ENCODE measurements at regions not wholly inside any gene's neighbourhood (a gene's known extent, or its start where the extent isn't known, plus 50 kb on each side); places are given as distances from the start of the nearest gene placed in this dataset.

GRCh38 chr14:95014036-95014435, 143.3 kb downstream of the DICER1 start:
- H3K9me3 ChIP-seq (replicated peaks; ENCODE audit: low read length) = no peaks in the 10 kb centered on the region
- no peaks in the 10 kb centered on the region for H3K27me3 ChIP-seq (ENCODE audit: control insufficient read depth, insufficient read depth, low read length)
- no peak overlapping the region for H3K4me3 ChIP-seq (ENCODE audit: low read length)
- H3K36me3 ChIP-seq (ENCODE audit: insufficient read depth, low read length) = no peaks in the 10 kb centered on the region
- H3K4me2 ChIP-seq (ENCODE audit: low read length) = no peak overlapping the region
- no peaks in the 10 kb centered on the region for H3K4me1 ChIP-seq (ENCODE audit: control insufficient read depth, insufficient read depth, low read length)
- H3K9ac ChIP-seq (ENCODE audit: low read depth, low read length) = no peak overlapping the region

- H3K4me2 ChIP-seq (ENCODE audit: low read length) = no peak overlapping the region
- H3K36me3 ChIP-seq (ENCODE audit: insufficient read depth, low read length) = no peaks in the 10 kb centered on the region
- H3K9ac ChIP-seq (ENCODE audit: low read depth, low read length) = no peak overlapping the region
- H3K4me1 ChIP-seq (ENCODE audit: control insufficient read depth, insufficient read depth, low read length) = no peaks in the 10 kb centered on the region
- H3K4me3 ChIP-seq (ENCODE audit: low read length) = no peak overlapping the region
- H3K9me3 ChIP-seq (replicated peaks; ENCODE audit: low read length) = no peaks in the 10 kb centered on the region
- H3K27me3 ChIP-seq (ENCODE audit: control insufficient read depth, insufficient read depth, low read length) = no peaks in the 10 kb centered on the region
These were observed 145.8 kb downstream of the DICER1 start for GRCh38 chr14:95011445-95012006.

GRCh38 chr14:95008445-95009217, 148.7 kb downstream of the DICER1 start:
- Histone ChIP-seq H3K4me2 (ENCODE audit: low read length) (no peak overlapping the region), H3K4me3 (ENCODE audit: low read length) (no peak overlapping the region)

GRCh38 chr14:95007921-95008320, 149.4 kb downstream of the DICER1 start:
- no peak overlapping the region for H3K4me2 ChIP-seq (ENCODE audit: low read length)
- no peaks in the 10 kb centered on the region for H3K4me1 ChIP-seq (ENCODE audit: control insufficient read depth, insufficient read depth, low read length)
- no peaks in the 10 kb centered on the region for H3K27me3 ChIP-seq (ENCODE audit: control insufficient read depth, insufficient read depth, low read length)
- no peaks in the 10 kb centered on the region for H3K36me3 ChIP-seq (ENCODE audit: insufficient read depth, low read length)
- H3K9me3 ChIP-seq (replicated peaks; ENCODE audit: low read length) = no peaks in the 10 kb centered on the region
- H3K4me3 ChIP-seq (ENCODE audit: low read length) = no peak overlapping the region
- H3K9ac ChIP-seq (ENCODE audit: low read depth, low read length) = no peak overlapping the region

More at GRCh38 chr14:95008445-95009217, 148.7 kb downstream of the DICER1 start:
- Histone ChIP-seq H3K9ac (ENCODE audit: low read depth, low read length) (no peak overlapping the region), H3K4me1 (ENCODE audit: control insufficient read depth, insufficient read depth, low read length) (no peaks in the 10 kb centered on the region), H3K27me3 (ENCODE audit: control insufficient read depth, insufficient read depth, low read length) (no peaks in the 10 kb centered on the region), H3K36me3 (ENCODE audit: insufficient read depth, low read length) (no peaks in the 10 kb centered on the region), H3K9me3 (replicated peaks; ENCODE audit: low read length) (no peaks in the 10 kb centered on the region)

GRCh38 chr14:95006479-95006878, 150.8 kb downstream of the DICER1 start:
- H3K27me3 ChIP-seq (ENCODE audit: control insufficient read depth, insufficient read depth, low read length) = no peaks in the 10 kb centered on the region
- no peak overlapping the region for H3K9ac ChIP-seq (ENCODE audit: low read depth, low read length)
- no peaks in the 10 kb centered on the region for H3K4me1 ChIP-seq (ENCODE audit: control insufficient read depth, insufficient read depth, low read length)
- no peaks in the 10 kb centered on the region for H3K9me3 ChIP-seq (replicated peaks; ENCODE audit: low read length)
- no peaks in the 10 kb centered on the region for H3K36me3 ChIP-seq (ENCODE audit: insufficient read depth, low read length)
- H3K4me2 ChIP-seq (ENCODE audit: low read length) = no peak overlapping the region
- H3K4me3 ChIP-seq (ENCODE audit: low read length) = no peak overlapping the region

- Histone ChIP-seq H3K27me3 (ENCODE audit: control insufficient read depth, insufficient read depth, low read length) (no peaks in the 10 kb centered on the region), H3K4me1 (ENCODE audit: control insufficient read depth, insufficient read depth, low read length) (no peaks in the 10 kb centered on the region), H3K4me3 (ENCODE audit: low read length) (no peak overlapping the region), H3K9ac (ENCODE audit: low read depth, low read length) (no peak overlapping the region), H3K9me3 (replicated peaks; ENCODE audit: low read length) (no peaks in the 10 kb centered on the region), H3K4me2 (ENCODE audit: low read length) (no peak overlapping the region), H3K36me3 (ENCODE audit: insufficient read depth, low read length) (no peaks in the 10 kb centered on the region)
These were observed 151.3 kb downstream of the DICER1 start for GRCh38 chr14:95006051-95006450.

GRCh38 chr14:95003099-95003960, 154.0 kb downstream of the DICER1 start:
- H3K4me1 ChIP-seq (ENCODE audit: control insufficient read depth, insufficient read depth, low read length) = no peaks in the 10 kb centered on the region
- H3K9ac ChIP-seq (ENCODE audit: low read depth, low read length) = no peak overlapping the region
- H3K4me2 ChIP-seq (ENCODE audit: low read length) = no peak overlapping the region
- no peaks in the 10 kb centered on the region for H3K36me3 ChIP-seq (ENCODE audit: insufficient read depth, low read length)
- no peaks in the 10 kb centered on the region for H3K9me3 ChIP-seq (replicated peaks; ENCODE audit: low read length)
- no peaks in the 10 kb centered on the region for H3K27me3 ChIP-seq (ENCODE audit: control insufficient read depth, insufficient read depth, low read length)
- no peak overlapping the region for H3K4me3 ChIP-seq (ENCODE audit: low read length)

- Histone ChIP-seq H3K9ac (ENCODE audit: low read depth, low read length) (no peak overlapping the region), H3K27me3 (ENCODE audit: control insufficient read depth, insufficient read depth, low read length) (no peaks in the 10 kb centered on the region), H3K36me3 (ENCODE audit: insufficient read depth, low read length) (no peaks in the 10 kb centered on the region), H3K9me3 (replicated peaks; ENCODE audit: low read length) (no peaks in the 10 kb centered on the region), H3K4me1 (ENCODE audit: control insufficient read depth, insufficient read depth, low read length) (no peaks in the 10 kb centered on the region), H3K4me3 (ENCODE audit: low read length) (no peak overlapping the region), H3K4me2 (ENCODE audit: low read length) (no peak overlapping the region)
These were observed 158.6 kb downstream of the DICER1 start for GRCh38 chr14:94998685-94999084.

GRCh38 chr14:94998110-94998509, 159.2 kb downstream of the DICER1 start:
- H3K4me2 ChIP-seq (ENCODE audit: low read length) = no peak overlapping the region
- no peak overlapping the region for H3K9ac ChIP-seq (ENCODE audit: low read depth, low read length)
- no peaks in the 10 kb centered on the region for H3K27me3 ChIP-seq (ENCODE audit: control insufficient read depth, insufficient read depth, low read length)
- no peaks in the 10 kb centered on the region for H3K4me1 ChIP-seq (ENCODE audit: control insufficient read depth, insufficient read depth, low read length)
- no peaks in the 10 kb centered on the region for H3K36me3 ChIP-seq (ENCODE audit: insufficient read depth, low read length)
- H3K9me3 ChIP-seq (replicated peaks; ENCODE audit: low read length) = no peaks in the 10 kb centered on the region
- H3K4me3 ChIP-seq (ENCODE audit: low read length) = no peak overlapping the region

GRCh38 chr14:94995551-94995950, 161.8 kb downstream of the DICER1 start:
- Histone ChIP-seq H3K9me3 (replicated peaks; ENCODE audit: low read length) (no peaks in the 10 kb centered on the region), H3K4me1 (ENCODE audit: control insufficient read depth, insufficient read depth, low read length) (no peaks in the 10 kb centered on the region), H3K4me3 (ENCODE audit: low read length) (no peak overlapping the region), H3K9ac (ENCODE audit: low read depth, low read length) (no peak overlapping the region), H3K36me3 (ENCODE audit: insufficient read depth, low read length) (no peaks in the 10 kb centered on the region), H3K27me3 (ENCODE audit: control insufficient read depth, insufficient read depth, low read length) (no peaks in the 10 kb centered on the region), H3K4me2 (ENCODE audit: low read length) (no peak overlapping the region)

GRCh38 chr14:94994245-94994644, 163.1 kb downstream of the DICER1 start:
- no peak overlapping the region for H3K4me3 ChIP-seq (ENCODE audit: low read length)
- no peaks in the 10 kb centered on the region for H3K4me1 ChIP-seq (ENCODE audit: control insufficient read depth, insufficient read depth, low read length)
- H3K27me3 ChIP-seq (ENCODE audit: control insufficient read depth, insufficient read depth, low read length) = no peaks in the 10 kb centered on the region

More at GRCh38 chr14:94994245-94994644, 163.1 kb downstream of the DICER1 start:
- no peaks in the 10 kb centered on the region for H3K9me3 ChIP-seq (replicated peaks; ENCODE audit: low read length)
- no peak overlapping the region for H3K4me2 ChIP-seq (ENCODE audit: low read length)
- no peak overlapping the region for H3K9ac ChIP-seq (ENCODE audit: low read depth, low read length)
- no peaks in the 10 kb centered on the region for H3K36me3 ChIP-seq (ENCODE audit: insufficient read depth, low read length)
